ENCODE measurements at regions not wholly inside any gene's neighbourhood (a gene's known extent, or its start where the extent isn't known, plus 50 kb on each side); places are given as distances from the start of the nearest gene placed in this dataset.

- H3K4me3 ChIP-seq (ENCODE audit: low read length): no peak overlapping the region
- no peak for DNase-seq (ENCODE audit: low read depth, low spot score)
Observed at GRCh38 chr5:57621624-57622023, 139.0 kb upstream of the ACTBL2 start.

DNA sequence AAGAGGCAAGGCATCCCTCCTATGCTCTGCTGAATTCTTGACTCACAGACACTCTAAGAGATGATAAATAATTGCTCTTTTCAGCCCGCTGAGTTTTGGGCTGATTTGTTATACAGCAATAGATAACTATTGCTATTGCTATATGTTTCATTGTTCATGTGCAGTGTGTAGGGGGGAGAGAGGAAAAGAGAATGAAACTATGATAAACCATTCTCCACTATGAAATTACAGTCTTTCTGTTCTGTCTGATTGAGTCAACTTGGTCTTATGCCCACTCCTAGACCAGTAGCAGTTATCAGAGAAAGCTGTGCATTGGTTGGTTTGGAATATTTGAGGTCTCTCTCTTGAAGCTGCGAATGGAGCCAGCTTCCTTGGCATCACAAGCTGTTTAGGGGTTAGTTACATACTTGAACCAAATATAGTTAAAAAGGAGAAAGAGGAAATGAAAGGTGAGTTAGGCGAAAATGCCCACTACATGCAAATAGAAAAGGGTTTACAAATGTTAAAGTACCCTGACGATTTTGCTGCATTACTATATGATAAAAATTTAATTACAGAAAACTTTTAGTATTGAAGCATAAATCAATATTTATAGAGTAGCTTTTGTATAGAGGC lies 136.3 kb upstream of the ACTBL2 start:
- no peak for DNase-seq (ENCODE audit: low read depth, low spot score)
- H3K4me3 ChIP-seq (ENCODE audit: low read length): no peak overlapping the region

GRCh38 chr5:57613741-57614140 lies 131.1 kb upstream of the ACTBL2 start:
- H3K4me3 ChIP-seq (ENCODE audit: low read length): no peak overlapping the region
- no peak for DNase-seq (ENCODE audit: low read depth, low spot score)

GRCh38 chr5:57611177-57611576 lies 128.6 kb upstream of the ACTBL2 start:
- DNase-seq (ENCODE audit: low read depth, low spot score): no peak
- H3K4me3 ChIP-seq (ENCODE audit: low read length): no peak overlapping the region

- no peak overlapping the region for H3K4me3 ChIP-seq (ENCODE audit: low read length)
- no peak for DNase-seq (ENCODE audit: low read depth, low spot score)
Observed at GRCh38 chr5:57608542-57608941, 125.9 kb upstream of the ACTBL2 start.

GRCh38 chr5:57601996-57602395 lies 119.4 kb upstream of the ACTBL2 start:
- H3K4me3 ChIP-seq (ENCODE audit: low read length): no peak overlapping the region
- DNase-seq (ENCODE audit: low read depth, low spot score): no peak

- H3K4me3 ChIP-seq (ENCODE audit: low read length): no peak overlapping the region
- no peak for DNase-seq (ENCODE audit: low read depth, low spot score)
Observed at GRCh38 chr5:57600321-57600720, 117.7 kb upstream of the ACTBL2 start.

GRCh38 chr5:57598756-57599155 lies 116.1 kb upstream of the ACTBL2 start:
- DNase-seq (ENCODE audit: low read depth, low spot score): no peak
- H3K4me3 ChIP-seq (ENCODE audit: low read length): no peak overlapping the region

GRCh38 chr5:57598097-57598496 lies 115.5 kb upstream of the ACTBL2 start:
- H3K4me3 ChIP-seq (ENCODE audit: low read length): no peak overlapping the region
- DNase-seq (ENCODE audit: low read depth, low spot score): no peak

DNA sequence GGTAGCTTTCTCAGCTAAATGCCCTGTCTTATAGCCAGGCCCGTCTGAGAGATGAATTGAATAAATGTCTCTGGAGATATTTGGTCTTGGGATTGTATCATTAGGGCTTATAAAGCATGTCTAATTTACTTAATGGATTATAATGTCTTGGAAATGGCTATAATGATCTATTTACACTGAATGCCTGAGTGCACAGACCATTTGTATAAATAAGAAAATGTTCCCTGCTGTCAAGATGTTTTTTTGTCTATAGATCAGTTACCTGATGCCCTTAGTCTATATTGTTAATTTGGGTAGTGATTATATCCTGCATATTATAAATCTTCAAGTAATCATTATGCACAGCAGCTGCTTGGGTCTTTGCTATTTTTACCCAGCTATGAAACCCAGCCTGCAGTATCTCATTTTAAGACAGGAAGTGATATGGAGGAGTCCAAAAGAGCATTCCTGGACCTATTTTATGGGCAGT lies 112.9 kb upstream of the ACTBL2 start:
- no peak for DNase-seq (ENCODE audit: low read depth, low spot score)
- no peak overlapping the region for H3K4me3 ChIP-seq (ENCODE audit: low read length)

DNA sequence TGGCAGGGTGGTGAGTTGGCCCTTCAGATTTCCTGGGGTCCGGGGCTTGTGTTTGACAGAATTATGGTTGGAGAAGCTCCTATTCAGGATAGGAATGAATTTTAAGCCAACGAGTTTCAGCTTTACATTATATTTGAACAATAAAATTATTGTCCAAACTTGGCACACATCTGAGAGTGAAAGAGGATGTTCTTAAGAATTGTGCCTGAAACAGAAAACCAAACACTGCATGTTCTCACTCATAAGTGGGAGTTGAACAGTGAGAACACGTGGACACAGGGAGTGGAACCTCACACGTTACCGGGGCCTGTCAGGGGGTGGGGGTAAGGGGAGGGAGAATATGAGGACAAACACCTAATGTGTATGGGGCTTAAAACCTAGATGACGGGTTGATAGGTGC lies 111.8 kb upstream of the ACTBL2 start:
- no peak overlapping the region for H3K4me3 ChIP-seq (ENCODE audit: low read length)
- no peak for DNase-seq (ENCODE audit: low read depth, low spot score)

DNA sequence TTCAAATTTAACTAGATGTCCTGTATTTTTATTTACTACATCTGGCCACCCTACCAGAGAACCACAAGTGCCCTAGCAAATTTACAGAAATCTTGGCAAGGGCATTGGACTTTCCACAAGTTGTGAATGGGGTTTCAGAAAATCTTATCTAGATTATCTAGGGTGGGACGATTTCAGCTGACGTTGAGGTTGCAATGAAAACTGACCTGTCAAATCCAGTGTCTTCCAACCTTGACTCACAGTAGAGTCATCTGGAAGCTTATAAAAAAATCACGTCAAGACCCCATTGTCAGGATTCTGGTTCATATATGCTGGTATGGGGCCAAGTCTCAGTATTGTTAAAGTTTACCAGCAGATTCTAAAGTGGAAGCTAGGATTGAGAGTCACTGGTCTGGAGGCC lies 109.6 kb upstream of the ACTBL2 start:
- no peak for DNase-seq (ENCODE audit: low read depth, low spot score)
- H3K4me3 ChIP-seq (ENCODE audit: low read length): no peak overlapping the region

DNA sequence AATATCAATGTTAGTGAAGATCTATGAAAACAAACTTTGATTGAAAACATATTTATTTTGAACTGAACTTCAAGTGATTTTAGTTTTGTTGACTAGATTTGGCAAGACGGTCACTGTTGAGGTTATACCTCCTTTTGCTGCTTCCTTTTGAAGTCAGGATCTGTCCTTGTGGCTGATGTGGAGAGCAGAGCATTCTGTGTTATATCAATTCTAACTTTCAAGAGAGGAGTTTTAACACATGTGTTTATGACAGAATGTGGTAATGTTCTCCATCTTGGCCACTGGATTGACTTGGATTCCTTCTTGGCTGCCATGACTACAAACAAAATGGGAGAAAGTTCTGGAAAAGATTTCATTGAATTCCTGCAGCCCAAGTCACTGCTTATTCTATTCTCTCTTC lies 104.0 kb upstream of the ACTBL2 start:
- no peak overlapping the region for H3K4me3 ChIP-seq (ENCODE audit: low read length)
- DNase-seq (ENCODE audit: low read depth, low spot score): no peak

- DNase-seq (ENCODE audit: low read depth, low spot score): no peak
- H3K4me3 ChIP-seq (ENCODE audit: low read length): no peak overlapping the region
Observed at GRCh38 chr5:57582578-57583070, 100.0 kb upstream of the ACTBL2 start.

GRCh38 chr5:57581772-57582171 lies 99.2 kb upstream of the ACTBL2 start:
- no peak overlapping the region for H3K4me3 ChIP-seq (ENCODE audit: low read length)
- DNase-seq (ENCODE audit: low read depth, low spot score): no peak

DNA sequence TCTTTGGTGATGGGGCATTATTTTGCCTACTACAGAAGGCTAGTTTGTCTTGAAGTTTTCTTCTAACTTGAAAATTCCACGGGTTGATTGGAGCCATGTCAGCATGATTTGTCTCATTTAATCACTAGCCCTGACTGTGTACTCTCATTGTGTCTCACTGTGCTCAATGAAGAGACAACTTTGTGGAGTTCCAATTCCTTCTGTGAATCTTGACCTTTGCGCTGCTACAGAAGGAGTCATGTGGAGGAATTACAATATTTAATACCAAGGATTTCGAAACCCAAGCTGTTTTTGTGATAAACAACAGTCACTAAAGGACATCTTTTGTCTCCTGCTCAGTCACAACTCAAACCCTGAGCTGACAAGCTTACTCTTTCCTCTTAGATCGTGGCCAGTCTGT lies 98.6 kb upstream of the ACTBL2 start:
- H3K4me3 ChIP-seq (ENCODE audit: low read length): no peak overlapping the region
- DNase-seq (ENCODE audit: low read depth, low spot score): no peak

DNA sequence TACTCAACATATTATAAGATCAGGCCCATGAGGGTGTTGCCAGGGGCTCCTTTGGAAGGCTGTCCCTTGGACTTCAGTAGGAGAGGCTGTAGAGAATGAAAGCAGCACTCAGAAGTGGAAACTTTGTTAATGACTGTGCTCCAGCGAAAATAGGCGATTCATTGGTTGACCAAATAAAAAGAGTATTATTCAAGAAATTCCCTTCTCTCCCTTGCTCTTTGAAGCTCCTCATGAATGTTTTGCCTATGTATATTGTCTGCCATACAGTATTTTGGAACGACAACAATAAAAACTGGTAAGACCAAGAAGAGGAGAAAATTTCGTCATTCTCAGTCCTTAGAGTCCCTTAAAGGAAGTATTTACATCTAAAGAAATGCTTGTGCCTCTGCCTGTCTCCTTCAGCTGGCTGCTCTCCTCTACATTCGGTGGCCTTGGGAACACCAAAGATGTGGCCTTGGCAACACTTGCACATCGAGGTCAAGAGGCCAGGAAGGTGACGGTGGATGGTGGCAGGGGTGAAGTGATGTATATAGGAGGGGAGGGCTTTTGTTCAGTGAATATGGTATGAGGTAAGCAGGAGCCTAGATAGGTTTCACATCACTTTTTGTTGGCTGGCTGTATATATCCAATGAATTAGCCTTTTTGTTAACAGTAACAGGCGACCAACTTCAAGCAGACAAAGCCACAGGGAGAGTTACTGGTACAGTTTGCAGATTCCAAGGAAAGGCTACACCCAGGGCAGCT lies 95.0 kb upstream of the ACTBL2 start:
- no peak for DNase-seq (ENCODE audit: low read depth, low spot score)
- H3K4me3 ChIP-seq (ENCODE audit: low read length): no peak overlapping the region

- no peak overlapping the region for H3K4me3 ChIP-seq (ENCODE audit: low read length)
- DNase-seq (ENCODE audit: low read depth, low spot score): no peak
Observed at GRCh38 chr5:57576317-57576716, 93.7 kb upstream of the ACTBL2 start.

GRCh38 chr5:57575839-57576238 lies 93.2 kb upstream of the ACTBL2 start:
- peak; percentile 17 for DNase-seq (ENCODE audit: low read depth, low spot score)
- H3K4me3 ChIP-seq (ENCODE audit: low read length): no peak overlapping the region

DNA sequence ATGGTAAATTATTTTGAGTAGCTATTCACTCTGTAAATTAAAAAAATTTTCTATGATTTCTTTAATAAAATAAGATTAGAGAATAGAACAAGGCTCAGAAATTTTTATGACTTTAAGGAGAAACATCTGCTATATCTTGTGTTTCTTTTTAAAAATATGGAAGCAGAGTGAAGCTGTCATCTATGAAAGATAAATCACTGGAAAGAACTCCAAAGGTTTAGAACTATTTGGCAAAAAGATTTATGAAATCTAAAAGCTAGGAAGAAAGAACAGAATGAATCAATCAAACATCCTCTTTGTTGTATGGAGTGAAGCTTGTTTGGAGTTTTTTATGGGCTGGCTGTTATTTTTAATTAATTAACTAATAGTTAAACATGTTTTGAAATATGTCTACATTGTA lies 89.8 kb upstream of the ACTBL2 start:
- DNase-seq (ENCODE audit: low read depth, low spot score): no peak
- no peak overlapping the region for H3K4me3 ChIP-seq (ENCODE audit: low read length)

DNA sequence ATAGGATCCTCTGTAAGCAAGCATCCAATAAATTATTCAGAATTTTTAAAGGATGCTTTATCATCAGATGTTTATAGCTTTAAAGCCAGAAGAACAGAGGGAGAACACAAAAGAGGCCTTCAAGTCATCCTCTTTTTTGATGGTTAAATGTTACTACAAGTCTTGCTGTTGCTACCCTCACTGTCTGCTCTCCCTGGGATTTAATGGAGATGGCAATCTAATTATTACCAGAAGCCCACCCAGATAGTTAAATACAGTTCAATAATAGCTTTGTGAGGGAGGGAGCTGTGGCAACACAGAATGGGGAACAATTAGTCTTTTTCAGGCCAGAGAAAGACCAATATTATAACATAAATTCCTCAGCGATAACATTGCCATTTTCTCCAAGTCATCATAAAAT lies 87.0 kb upstream of the ACTBL2 start:
- DNase-seq (ENCODE audit: low read depth, low spot score): no peak
- H3K4me3 ChIP-seq (ENCODE audit: low read length): no peak overlapping the region
